ENCODE measurements at regions not wholly inside any gene's neighbourhood (a gene's known extent, or its start where the extent isn't known, plus 50 kb on each side); places are given as distances from the start of the nearest gene placed in this dataset.

GRCh38 chr10:10846504-10846900 lies 171.2 kb upstream of the CELF2 start:
- Histone ChIP-seq H3K4me3 (ENCODE audit: low read length) (no peak overlapping the region), H3K36me3 (ENCODE audit: insufficient read depth, low read length) (no peaks in the 10 kb centered on the region), H3K4me1 (ENCODE audit: insufficient read depth, low read length) (peaks cover 26% of the 10 kb centered on the region), H2AFZ (ENCODE audit: low read depth, low read length) (no peak overlapping the region), H3K9me3 (ENCODE audit: low read length) (no peaks in the 10 kb centered on the region), H3K27me3 (ENCODE audit: insufficient read depth, low read length) (no peaks in the 10 kb centered on the region)

GRCh38 chr10:10847387-10847786 lies 170.3 kb upstream of the CELF2 start:
- no peaks in the 10 kb centered on the region for H3K36me3 ChIP-seq (ENCODE audit: insufficient read depth, low read length)
- no peak overlapping the region for H3K4me3 ChIP-seq (ENCODE audit: low read length)
- H3K27me3 ChIP-seq (ENCODE audit: insufficient read depth, low read length), result no peaks in the 10 kb centered on the region
- H3K4me1 ChIP-seq (ENCODE audit: insufficient read depth, low read length), result peaks cover 26% of the 10 kb centered on the region
- no peaks in the 10 kb centered on the region for H3K9me3 ChIP-seq (ENCODE audit: low read length)
- H2AFZ ChIP-seq (ENCODE audit: low read depth, low read length), result no peak overlapping the region

- H2AFZ ChIP-seq (ENCODE audit: low read depth, low read length), result no peak overlapping the region
Observed at GRCh38 chr10:10848488-10849111, 169.1 kb upstream of the CELF2 start.

GRCh38 chr10:10849306-10849705 lies 168.4 kb upstream of the CELF2 start:
- Histone ChIP-seq H3K27me3 (ENCODE audit: insufficient read depth, low read length) (no peaks in the 10 kb centered on the region), H3K4me1 (ENCODE audit: insufficient read depth, low read length) (peaks cover 26% of the 10 kb centered on the region), H3K9me3 (ENCODE audit: low read length) (no peaks in the 10 kb centered on the region), H3K36me3 (ENCODE audit: insufficient read depth, low read length) (no peaks in the 10 kb centered on the region), H2AFZ (ENCODE audit: low read depth, low read length) (no peak overlapping the region), H3K4me3 (ENCODE audit: low read length) (no peak overlapping the region)

More at GRCh38 chr10:10848488-10849111, 169.1 kb upstream of the CELF2 start:
- H3K4me1 ChIP-seq (ENCODE audit: insufficient read depth, low read length), result peaks cover 26% of the 10 kb centered on the region
- H3K36me3 ChIP-seq (ENCODE audit: insufficient read depth, low read length), result no peaks in the 10 kb centered on the region
- H3K27me3 ChIP-seq (ENCODE audit: insufficient read depth, low read length), result no peaks in the 10 kb centered on the region
- H3K9me3 ChIP-seq (ENCODE audit: low read length), result no peaks in the 10 kb centered on the region
- no peak overlapping the region for H3K4me3 ChIP-seq (ENCODE audit: low read length)

GRCh38 chr10:10850214-10850613 lies 167.5 kb upstream of the CELF2 start:
- Histone ChIP-seq H2AFZ (ENCODE audit: low read depth, low read length) (no peak overlapping the region), H3K36me3 (ENCODE audit: insufficient read depth, low read length) (no peaks in the 10 kb centered on the region), H3K9me3 (ENCODE audit: low read length) (no peaks in the 10 kb centered on the region), H3K27me3 (ENCODE audit: insufficient read depth, low read length) (no peaks in the 10 kb centered on the region), H3K4me1 (ENCODE audit: insufficient read depth, low read length) (peaks cover 24% of the 10 kb centered on the region), H3K4me3 (ENCODE audit: low read length) (no peak overlapping the region)

GRCh38 chr10:10852464-10852863 lies 165.2 kb upstream of the CELF2 start:
- no peaks in the 10 kb centered on the region for H3K27me3 ChIP-seq (ENCODE audit: insufficient read depth, low read length)
- H3K9me3 ChIP-seq (ENCODE audit: low read length), result no peaks in the 10 kb centered on the region
- H3K4me3 ChIP-seq (ENCODE audit: low read length), result no peak overlapping the region

GRCh38 chr10:10853954-10854353 lies 163.7 kb upstream of the CELF2 start:
- Histone ChIP-seq H3K4me1 (ENCODE audit: insufficient read depth, low read length) (no peaks in the 10 kb centered on the region), H3K4me3 (ENCODE audit: low read length) (no peak overlapping the region)

More at GRCh38 chr10:10852464-10852863, 165.2 kb upstream of the CELF2 start:
- no peaks in the 10 kb centered on the region for H3K36me3 ChIP-seq (ENCODE audit: insufficient read depth, low read length)
- H2AFZ ChIP-seq (ENCODE audit: low read depth, low read length), result no peak overlapping the region
- H3K4me1 ChIP-seq (ENCODE audit: insufficient read depth, low read length), result peaks cover 5% of the 10 kb centered on the region

GRCh38 chr10:10854725-10855124 lies 162.9 kb upstream of the CELF2 start:
- no peaks in the 10 kb centered on the region for H3K9me3 ChIP-seq (ENCODE audit: low read length)
- no peak overlapping the region for H3K4me3 ChIP-seq (ENCODE audit: low read length)
- H3K27me3 ChIP-seq (ENCODE audit: insufficient read depth, low read length), result no peaks in the 10 kb centered on the region
- H3K4me1 ChIP-seq (ENCODE audit: insufficient read depth, low read length), result no peaks in the 10 kb centered on the region
- no peaks in the 10 kb centered on the region for H3K36me3 ChIP-seq (ENCODE audit: insufficient read depth, low read length)
- no peak overlapping the region for H2AFZ ChIP-seq (ENCODE audit: low read depth, low read length)

More at GRCh38 chr10:10853954-10854353, 163.7 kb upstream of the CELF2 start:
- Histone ChIP-seq H2AFZ (ENCODE audit: low read depth, low read length) (no peak overlapping the region), H3K36me3 (ENCODE audit: insufficient read depth, low read length) (no peaks in the 10 kb centered on the region), H3K9me3 (ENCODE audit: low read length) (no peaks in the 10 kb centered on the region), H3K27me3 (ENCODE audit: insufficient read depth, low read length) (no peaks in the 10 kb centered on the region)

- H3K4me3 ChIP-seq (ENCODE audit: low read length), result no peak overlapping the region
- H3K9me3 ChIP-seq (ENCODE audit: low read length), result no peaks in the 10 kb centered on the region
- H3K27me3 ChIP-seq (ENCODE audit: insufficient read depth, low read length), result no peaks in the 10 kb centered on the region
- no peaks in the 10 kb centered on the region for H3K4me1 ChIP-seq (ENCODE audit: insufficient read depth, low read length)
- no peaks in the 10 kb centered on the region for H3K36me3 ChIP-seq (ENCODE audit: insufficient read depth, low read length)
- no peak overlapping the region for H2AFZ ChIP-seq (ENCODE audit: low read depth, low read length)
Observed at GRCh38 chr10:10855151-10855581, 162.5 kb upstream of the CELF2 start.

GRCh38 chr10:10860455-10860976 lies 157.2 kb upstream of the CELF2 start:
- H3K4me3 ChIP-seq (ENCODE audit: low read length), result no peak overlapping the region
- no peaks in the 10 kb centered on the region for H3K27me3 ChIP-seq (ENCODE audit: insufficient read depth, low read length)
- no peaks in the 10 kb centered on the region for H3K4me1 ChIP-seq (ENCODE audit: insufficient read depth, low read length)
- H3K36me3 ChIP-seq (ENCODE audit: insufficient read depth, low read length), result no peaks in the 10 kb centered on the region
- peaks cover 4% of the 10 kb centered on the region for H3K9me3 ChIP-seq (ENCODE audit: low read length)
- H2AFZ ChIP-seq (ENCODE audit: low read depth, low read length), result no peak overlapping the region

GRCh38 chr10:10865303-10865702 lies 152.4 kb upstream of the CELF2 start:
- Histone ChIP-seq H3K36me3 (ENCODE audit: insufficient read depth, low read length) (no peaks in the 10 kb centered on the region), H3K27me3 (ENCODE audit: insufficient read depth, low read length) (no peaks in the 10 kb centered on the region), H3K4me3 (ENCODE audit: low read length) (no peak overlapping the region), H3K9me3 (ENCODE audit: low read length) (peaks cover 4% of the 10 kb centered on the region), H2AFZ (ENCODE audit: low read depth, low read length) (no peak overlapping the region), H3K4me1 (ENCODE audit: insufficient read depth, low read length) (peaks cover 7% of the 10 kb centered on the region)

GRCh38 chr10:10865913-10866312 lies 151.8 kb upstream of the CELF2 start:
- H3K4me1 ChIP-seq (ENCODE audit: insufficient read depth, low read length), result peaks cover 13% of the 10 kb centered on the region
- no peak overlapping the region for H2AFZ ChIP-seq (ENCODE audit: low read depth, low read length)
- peaks cover 4% of the 10 kb centered on the region for H3K9me3 ChIP-seq (ENCODE audit: low read length)
- H3K36me3 ChIP-seq (ENCODE audit: insufficient read depth, low read length), result no peaks in the 10 kb centered on the region
- no peaks in the 10 kb centered on the region for H3K27me3 ChIP-seq (ENCODE audit: insufficient read depth, low read length)
- H3K4me3 ChIP-seq (ENCODE audit: low read length), result no peak overlapping the region

- Histone ChIP-seq H2AFZ (ENCODE audit: low read depth, low read length) (no peak overlapping the region), H3K4me1 (ENCODE audit: insufficient read depth, low read length) (peaks cover 29% of the 10 kb centered on the region), H3K27me3 (ENCODE audit: insufficient read depth, low read length) (no peaks in the 10 kb centered on the region), H3K4me3 (ENCODE audit: low read length) (no peak overlapping the region), H3K36me3 (ENCODE audit: insufficient read depth, low read length) (no peaks in the 10 kb centered on the region), H3K9me3 (ENCODE audit: low read length) (no peaks in the 10 kb centered on the region)
Observed at GRCh38 chr10:10869592-10869991, 148.1 kb upstream of the CELF2 start.

Measured in neuron (in vitro differentiated cells).